Liver (tissue), 8 donors: ENCODE measurements at regions not wholly inside any gene's neighbourhood (a gene's known extent, or its start where the extent isn't known, plus 50 kb on each side); places are given as distances from the start of the nearest gene placed in this dataset.

Source experiments
- DNase-seq: peaks from one replicate; pipeline ENCODE4 v3.0.0-alpha.2; 2017; ENCODE audit warnings: low spot score
- H3K27ac ChIP-seq, 2 donors: one replicate each; pipeline ENCODE4 v1.7.0; 2013; ENCODE audit warnings: inconsistent platforms in 2 of 2, low read length in 2 of 2, control low read depth in 1 of 2, low read depth in 1 of 2, mild to moderate bottlenecking in 1 of 2
- H3K27me3 ChIP-seq, 4 donors: one replicate each; pipeline versions ENCODE4 v1.6.1 to v1.7.0; 2013; ENCODE audit warnings: low read length in 3 of 4, inconsistent platforms in 1 of 4, mild to moderate bottlenecking in 1 of 4, moderate library complexity in 1 of 4; ENCODE audit not compliant: control insufficient read depth in 4 of 4, insufficient read depth in 4 of 4
- H3K36me3 ChIP-seq, 4 donors: one replicate each; pipeline versions ENCODE4 v1.6.1 to v1.7.0; 2013; ENCODE audit warnings: low read length in 3 of 4, mild to moderate bottlenecking in 3 of 4, low read depth in 1 of 4, moderate library complexity in 1 of 4; ENCODE audit not compliant: control insufficient read depth in 4 of 4, insufficient read depth in 3 of 4
- H3K4me1 ChIP-seq, 4 donors: one replicate each; pipeline versions ENCODE4 v1.6.1 to v1.7.0; 2013; ENCODE audit warnings: low read length in 3 of 4, mild to moderate bottlenecking in 3 of 4, moderate library complexity in 1 of 4; ENCODE audit not compliant: control insufficient read depth in 4 of 4, insufficient read depth in 4 of 4
- H3K4me3 ChIP-seq, 3 donors: one replicate each; pipeline versions ENCODE4 v1.6.1 to v1.7.0; 2013; ENCODE audit warnings: low read length in 3 of 3, control low read depth in 1 of 3, low read depth in 1 of 3, mild to moderate bottlenecking in 1 of 3
- H3K9ac ChIP-seq, 2 donors: one replicate each; pipeline ENCODE4 v1.7.0; 2013; ENCODE audit warnings: low read length in 2 of 2, mild to moderate bottlenecking in 2 of 2, moderate library complexity in 2 of 2, control low read depth in 1 of 2, low read depth in 1 of 2
- H3K9me3 ChIP-seq, 4 donors: one replicate each; pipeline versions ENCODE4 v1.6.1 to v1.7.0; 2013; ENCODE audit warnings: low read length in 3 of 4; ENCODE audit not compliant: control insufficient read depth in 4 of 4
- EGR1 ChIP-seq, 2 donors: IDR thresholded peaks; 2 replicates each; pipeline ENCODE4 v1.6.1; 2016 to 2018; ENCODE audit warnings: antibody characterized with exemption in 2 of 2, low read depth in 2 of 2
- FOXA1 ChIP-seq: IDR thresholded peaks from 2 replicates; pipeline ENCODE4 v1.6.1; 2016; ENCODE audit warnings: antibody characterized with exemption
- FOXA2 ChIP-seq: IDR thresholded peaks from 2 replicates; pipeline ENCODE4 v1.6.1; 2016; ENCODE audit warnings: antibody characterized with exemption
- GABPA ChIP-seq, 2 donors: IDR thresholded peaks in 1 of 2; conservative IDR thresholded peaks in 1 of 2; 2 replicates each; pipeline ENCODE4 v1.6.1; 2016; ENCODE audit warnings: antibody characterized with exemption in 2 of 2, mild to moderate bottlenecking in 1 of 2, moderate library complexity in 1 of 2
- HNF4A ChIP-seq, 2 donors: conservative IDR thresholded peaks; 2 replicates each; pipeline ENCODE4 v1.6.1; 2016; ENCODE audit warnings: antibody characterized with exemption in 2 of 2, mild to moderate bottlenecking in 2 of 2
- HNF4G ChIP-seq: IDR thresholded peaks from 2 replicates; pipeline ENCODE4 v1.6.1; 2016; ENCODE audit warnings: antibody characterized with exemption
- JUND ChIP-seq, 2 donors: IDR thresholded peaks; 2 replicates each; pipeline ENCODE4 v1.6.1; 2016; ENCODE audit warnings: antibody characterized with exemption in 2 of 2
- NR2F2 ChIP-seq: IDR thresholded peaks from 2 replicates; pipeline ENCODE4 v1.6.1; 2016; ENCODE audit warnings: antibody characterized with exemption
- RAD21 ChIP-seq, 2 donors: IDR thresholded peaks; 2 replicates each; pipeline ENCODE4 v1.6.1; 2016; ENCODE audit warnings: antibody characterized with exemption in 2 of 2, mild to moderate bottlenecking in 2 of 2
- RXRA ChIP-seq, 2 donors: IDR thresholded peaks; 2 replicates each; pipeline ENCODE4 v1.6.1; 2017 to 2018; ENCODE audit warnings: antibody characterized with exemption in 2 of 2, mild to moderate bottlenecking in 1 of 2
- SP1 ChIP-seq: IDR thresholded peaks from 2 replicates; pipeline ENCODE4 v1.6.1; 2018; ENCODE audit warnings: antibody characterized with exemption, mild to moderate bottlenecking
- TAF1 ChIP-seq: conservative IDR thresholded peaks from 2 replicates; pipeline ENCODE4 v1.6.1; 2016; ENCODE audit warnings: antibody characterized with exemption, mild to moderate bottlenecking
- YY1 ChIP-seq: IDR thresholded peaks from 2 replicates; pipeline ENCODE4 v1.6.1; 2016; ENCODE audit warnings: antibody characterized with exemption, mild to moderate bottlenecking
- WGBS: extraction: QIAGEN DNeasy Blood & Tissue Kit; methylation state at CpG from one replicate; pipeline ENCODE4 v1.1.7; 2013; 5-methylcytosine and 5-hydroxymethylcytosine counted together
- TF ChIP-seq, protein P1 (sequence below): IDR thresholded peaks from 2 replicates; pipeline ENCODE4 v1.6.1; 2016; ENCODE audit warnings: antibody characterized with exemption
- TF ChIP-seq, protein P2 (sequence below): fragments of 150-350 bp; IDR thresholded peaks from 2 replicates; pipeline ENCODE4 v1.5.1; 2017; ENCODE audit warnings: improper control_type of control experiment, low read depth, low read length; ENCODE audit not compliant: missing input control
- TF ChIP-seq, protein P3 (sequence below): IDR thresholded peaks from 2 replicates; pipeline ENCODE4 v1.6.1; 2016; ENCODE audit warnings: antibody characterized with exemption, mild to moderate bottlenecking
- TF ChIP-seq, protein P4 (sequence below): IDR thresholded peaks from 2 replicates; pipeline ENCODE4 v1.6.1; 2016; ENCODE audit warnings: antibody characterized with exemption
- TF ChIP-seq, protein P5 (sequence below): IDR thresholded peaks from 2 replicates; pipeline ENCODE4 v1.6.1; 2016; ENCODE audit warnings: antibody characterized with exemption
- donor health status: healthy.
- donor health status: healthy.
- donor health status: healthy.
- donor health status: healthy.
- donor health status: healthy.

DNA sequence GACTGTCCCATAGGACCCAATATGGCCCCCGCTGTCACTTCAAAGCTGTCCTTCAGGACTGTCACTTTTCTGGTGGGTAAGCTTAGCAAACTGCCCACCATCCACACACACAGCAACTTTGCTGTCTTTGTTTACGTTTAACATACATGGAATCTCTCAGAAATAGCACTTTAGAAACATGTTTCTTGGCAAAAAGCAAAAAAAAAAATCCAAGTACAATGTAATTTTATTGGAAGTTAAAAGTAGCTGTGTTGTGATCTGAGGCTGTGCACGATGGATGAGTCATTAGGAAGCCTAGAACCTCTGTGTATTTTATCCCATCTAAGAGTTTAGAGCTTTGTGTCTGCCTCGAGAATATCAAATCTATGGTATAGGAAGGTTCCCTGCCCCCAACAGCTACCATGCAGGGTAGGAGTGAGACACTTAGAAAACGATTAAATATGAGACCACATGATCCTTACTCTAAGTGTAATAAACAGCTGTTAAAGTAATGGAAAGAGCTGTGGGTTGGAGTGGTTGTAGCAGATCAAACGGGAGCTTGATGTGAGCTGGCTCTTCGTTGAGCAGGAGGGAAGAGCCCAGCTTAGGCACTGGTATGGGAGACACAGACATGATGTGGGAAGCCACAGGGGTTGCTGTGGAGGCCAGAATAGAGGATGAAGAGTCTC, 119.5 kb downstream of the PLEKHG1 start:
- Histone ChIP-seq H3K9me3 (no peaks in the 10 kb centered on the region), H3K36me3 (no peaks in the 10 kb centered on the region), H3K4me3 (no peak overlapping the region), H3K27ac (no peak overlapping the region), H3K27me3 (no peaks in the 10 kb centered on the region), H3K4me1 (peaks cover 0 to 7% (median 0%) of the 10 kb centered on the region in 4 donors), H3K9ac (no peak overlapping the region)
- WGBS: 89% methylated on average over 7 of the region's 7 CpGs
- TF ChIP-seq GABPA (IDR thresholded peaks at IDR 0.05 in 1 of 2, conservative IDR thresholded peaks at IDR 0.05 in 1 of 2) (no peak), YY1 (no peak), FOXA2 (no peak), TAF1 (no peak), FOXA1 (no peak), HNF4G (no peak), RXRA (IDR thresholded peaks at IDR 0.05) (no peak), RAD21 (IDR thresholded peaks at IDR 0.05) (no peak), NR2F2 (no peak), HNF4A (conservative IDR thresholded peaks at IDR 0.05) (no peak), JUND (IDR thresholded peaks at IDR 0.05) (no peak)
- TF ChIP-seq, protein P1, sequence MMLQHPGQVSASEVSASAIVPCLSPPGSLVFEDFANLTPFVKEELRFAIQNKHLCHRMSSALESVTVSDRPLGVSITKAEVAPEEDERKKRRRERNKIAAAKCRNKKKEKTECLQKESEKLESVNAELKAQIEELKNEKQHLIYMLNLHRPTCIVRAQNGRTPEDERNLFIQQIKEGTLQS: no peak
- TF ChIP-seq, protein P2, sequence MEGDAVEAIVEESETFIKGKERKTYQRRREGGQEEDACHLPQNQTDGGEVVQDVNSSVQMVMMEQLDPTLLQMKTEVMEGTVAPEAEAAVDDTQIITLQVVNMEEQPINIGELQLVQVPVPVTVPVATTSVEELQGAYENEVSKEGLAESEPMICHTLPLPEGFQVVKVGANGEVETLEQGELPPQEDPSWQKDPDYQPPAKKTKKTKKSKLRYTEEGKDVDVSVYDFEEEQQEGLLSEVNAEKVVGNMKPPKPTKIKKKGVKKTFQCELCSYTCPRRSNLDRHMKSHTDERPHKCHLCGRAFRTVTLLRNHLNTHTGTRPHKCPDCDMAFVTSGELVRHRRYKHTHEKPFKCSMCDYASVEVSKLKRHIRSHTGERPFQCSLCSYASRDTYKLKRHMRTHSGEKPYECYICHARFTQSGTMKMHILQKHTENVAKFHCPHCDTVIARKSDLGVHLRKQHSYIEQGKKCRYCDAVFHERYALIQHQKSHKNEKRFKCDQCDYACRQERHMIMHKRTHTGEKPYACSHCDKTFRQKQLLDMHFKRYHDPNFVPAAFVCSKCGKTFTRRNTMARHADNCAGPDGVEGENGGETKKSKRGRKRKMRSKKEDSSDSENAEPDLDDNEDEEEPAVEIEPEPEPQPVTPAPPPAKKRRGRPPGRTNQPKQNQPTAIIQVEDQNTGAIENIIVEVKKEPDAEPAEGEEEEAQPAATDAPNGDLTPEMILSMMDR: no peak
- TF ChIP-seq, protein P3, sequence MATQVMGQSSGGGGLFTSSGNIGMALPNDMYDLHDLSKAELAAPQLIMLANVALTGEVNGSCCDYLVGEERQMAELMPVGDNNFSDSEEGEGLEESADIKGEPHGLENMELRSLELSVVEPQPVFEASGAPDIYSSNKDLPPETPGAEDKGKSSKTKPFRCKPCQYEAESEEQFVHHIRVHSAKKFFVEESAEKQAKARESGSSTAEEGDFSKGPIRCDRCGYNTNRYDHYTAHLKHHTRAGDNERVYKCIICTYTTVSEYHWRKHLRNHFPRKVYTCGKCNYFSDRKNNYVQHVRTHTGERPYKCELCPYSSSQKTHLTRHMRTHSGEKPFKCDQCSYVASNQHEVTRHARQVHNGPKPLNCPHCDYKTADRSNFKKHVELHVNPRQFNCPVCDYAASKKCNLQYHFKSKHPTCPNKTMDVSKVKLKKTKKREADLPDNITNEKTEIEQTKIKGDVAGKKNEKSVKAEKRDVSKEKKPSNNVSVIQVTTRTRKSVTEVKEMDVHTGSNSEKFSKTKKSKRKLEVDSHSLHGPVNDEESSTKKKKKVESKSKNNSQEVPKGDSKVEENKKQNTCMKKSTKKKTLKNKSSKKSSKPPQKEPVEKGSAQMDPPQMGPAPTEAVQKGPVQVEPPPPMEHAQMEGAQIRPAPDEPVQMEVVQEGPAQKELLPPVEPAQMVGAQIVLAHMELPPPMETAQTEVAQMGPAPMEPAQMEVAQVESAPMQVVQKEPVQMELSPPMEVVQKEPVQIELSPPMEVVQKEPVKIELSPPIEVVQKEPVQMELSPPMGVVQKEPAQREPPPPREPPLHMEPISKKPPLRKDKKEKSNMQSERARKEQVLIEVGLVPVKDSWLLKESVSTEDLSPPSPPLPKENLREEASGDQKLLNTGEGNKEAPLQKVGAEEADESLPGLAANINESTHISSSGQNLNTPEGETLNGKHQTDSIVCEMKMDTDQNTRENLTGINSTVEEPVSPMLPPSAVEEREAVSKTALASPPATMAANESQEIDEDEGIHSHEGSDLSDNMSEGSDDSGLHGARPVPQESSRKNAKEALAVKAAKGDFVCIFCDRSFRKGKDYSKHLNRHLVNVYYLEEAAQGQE: no peak
- TF ChIP-seq, protein P4, sequence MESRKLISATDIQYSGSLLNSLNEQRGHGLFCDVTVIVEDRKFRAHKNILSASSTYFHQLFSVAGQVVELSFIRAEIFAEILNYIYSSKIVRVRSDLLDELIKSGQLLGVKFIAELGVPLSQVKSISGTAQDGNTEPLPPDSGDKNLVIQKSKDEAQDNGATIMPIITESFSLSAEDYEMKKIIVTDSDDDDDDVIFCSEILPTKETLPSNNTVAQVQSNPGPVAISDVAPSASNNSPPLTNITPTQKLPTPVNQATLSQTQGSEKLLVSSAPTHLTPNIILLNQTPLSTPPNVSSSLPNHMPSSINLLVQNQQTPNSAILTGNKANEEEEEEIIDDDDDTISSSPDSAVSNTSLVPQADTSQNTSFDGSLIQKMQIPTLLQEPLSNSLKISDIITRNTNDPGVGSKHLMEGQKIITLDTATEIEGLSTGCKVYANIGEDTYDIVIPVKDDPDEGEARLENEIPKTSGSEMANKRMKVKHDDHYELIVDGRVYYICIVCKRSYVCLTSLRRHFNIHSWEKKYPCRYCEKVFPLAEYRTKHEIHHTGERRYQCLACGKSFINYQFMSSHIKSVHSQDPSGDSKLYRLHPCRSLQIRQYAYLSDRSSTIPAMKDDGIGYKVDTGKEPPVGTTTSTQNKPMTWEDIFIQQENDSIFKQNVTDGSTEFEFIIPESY: no peak
- TF ChIP-seq, protein P5, sequence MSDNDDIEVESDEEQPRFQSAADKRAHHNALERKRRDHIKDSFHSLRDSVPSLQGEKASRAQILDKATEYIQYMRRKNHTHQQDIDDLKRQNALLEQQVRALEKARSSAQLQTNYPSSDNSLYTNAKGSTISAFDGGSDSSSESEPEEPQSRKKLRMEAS: no peak
- DNase-seq: no peak

DNA sequence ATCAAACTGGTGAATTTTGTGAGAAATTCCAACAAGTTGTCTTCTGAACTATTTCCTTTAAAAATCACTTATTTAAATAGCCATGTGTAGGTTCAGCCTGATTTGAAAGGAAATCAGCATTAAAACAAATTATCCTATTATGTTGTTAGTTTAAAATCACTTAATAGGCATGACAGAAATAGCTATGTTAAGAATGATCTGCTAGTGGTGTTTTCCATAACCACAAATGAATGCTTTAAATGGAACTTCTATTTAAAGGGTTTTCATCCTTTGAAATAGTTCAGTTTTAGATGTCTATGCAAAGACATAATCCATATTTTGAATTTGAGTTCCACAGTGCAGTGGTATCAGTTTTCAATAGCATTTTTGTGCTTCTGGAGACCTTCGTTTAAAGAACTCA, 120.1 kb downstream of the PLEKHG1 start:
- no peak for DNase-seq
- no peaks in the 10 kb centered on the region for H3K27me3 ChIP-seq
- no peaks in the 10 kb centered on the region for H3K36me3 ChIP-seq
- no peak overlapping the region for H3K27ac ChIP-seq
- peaks cover 0 to 7% (median 0%) of the 10 kb centered on the region in 4 donors for H3K4me1 ChIP-seq
- no peaks in the 10 kb centered on the region for H3K9me3 ChIP-seq
- WGBS: 7% methylated on average over 1 of the region's 1 CpG
- H3K4me3 ChIP-seq: no peak overlapping the region
- H3K9ac ChIP-seq: no peak overlapping the region
- TF ChIP-seq YY1 (no peak), EGR1 (IDR thresholded peaks at IDR 0.05; ENCODE audit: low read depth in 2 of 2) (no peak), SP1 (no peak), RXRA (IDR thresholded peaks at IDR 0.05) (no peak), RAD21 (IDR thresholded peaks at IDR 0.05) (no peak), GABPA (IDR thresholded peaks at IDR 0.05 in 1 of 2, conservative IDR thresholded peaks at IDR 0.05 in 1 of 2) (no peak), JUND (IDR thresholded peaks at IDR 0.05) (no peak)
- TF ChIP-seq, protein P5: no peak
- TF ChIP-seq, protein P2: no peak
- TF ChIP-seq, protein P1: no peak
- TF ChIP-seq, protein P4: no peak
